Central memory CD8-positive, alpha-beta T cell (primary cell): ENCODE measurements at regions not wholly inside any gene's neighbourhood (a gene's known extent, or its start where the extent isn't known, plus 50 kb on each side); places are given as distances from the start of the nearest gene placed in this dataset.

Source experiments
- ATAC-seq: fragments of 150-1000 bp; cut with Tn5 transposase; replicated peaks from 2 replicates; pipeline ENCODE4 v1.10.0; 2022; ENCODE audit warnings: mild to moderate bottlenecking, moderate FRiP score, moderate number of reproducible peaks; ENCODE audit not compliant: poor library complexity, severe bottlenecking; ENCODE audit errors: extremely low read depth
- DNase-seq, 2 donors: peaks; one replicate each; pipeline ENCODE4 v3.0.0; 2021; ENCODE audit warnings: low spot score in 2 of 2
- H3K27ac Mint-ChIP-seq: one replicate; pipeline ENCODE4 v1.8.0; 2022; ENCODE audit warnings: low read depth, mild to moderate bottlenecking, moderate library complexity, mixed read lengths
- H3K27me3 Mint-ChIP-seq: one replicate; pipeline ENCODE4 v1.8.0; 2022; ENCODE audit warnings: mixed read lengths
- H3K36me3 Mint-ChIP-seq: one replicate; pipeline ENCODE4 v1.8.0; 2022; ENCODE audit warnings: mild to moderate bottlenecking, moderate library complexity, mixed read lengths; ENCODE audit not compliant: insufficient read depth
- H3K4me1 Mint-ChIP-seq: one replicate; pipeline ENCODE4 v1.8.0; 2022; ENCODE audit warnings: mixed read lengths
- H3K4me3 Mint-ChIP-seq: one replicate; pipeline ENCODE4 v1.8.0; 2022; ENCODE audit warnings: mild to moderate bottlenecking, moderate library complexity, mixed read lengths
- H3K9me3 Mint-ChIP-seq: one replicate; pipeline ENCODE4 v1.8.0; 2022; ENCODE audit warnings: mixed read lengths

GRCh38 chr4:132991111-132991510 lies 158.0 kb upstream of the PCDH10 start:
- H3K36me3 Mint-ChIP-seq = no peaks in the 10 kb centered on the region
- no peaks in the 10 kb centered on the region for H3K27me3 Mint-ChIP-seq
- H3K4me1 Mint-ChIP-seq = no peaks in the 10 kb centered on the region
- H3K4me3 Mint-ChIP-seq = no peak overlapping the region
- no peak for DNase-seq
- no peak for ATAC-seq
- H3K27ac Mint-ChIP-seq = no peak overlapping the region
- H3K9me3 Mint-ChIP-seq = peaks cover under 1% of the 10 kb centered on the region

DNA sequence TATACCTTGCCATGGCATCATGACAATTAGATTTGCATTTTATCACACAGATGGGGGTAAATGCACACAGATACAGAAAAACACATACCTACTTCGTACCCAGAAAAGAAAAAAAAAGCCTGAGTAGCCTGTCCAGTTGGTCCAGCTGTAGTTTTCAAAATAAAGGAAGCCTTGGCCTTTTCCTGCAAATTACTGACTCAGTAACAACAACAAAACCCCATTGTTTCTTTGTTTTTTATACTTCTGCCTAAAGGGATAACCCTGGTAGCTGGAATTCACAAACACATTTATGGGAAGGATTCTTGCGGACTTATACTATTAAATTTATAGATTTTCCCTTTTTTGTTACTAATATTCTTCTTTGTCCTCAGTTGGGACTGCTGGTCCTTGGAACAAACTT lies 156.4 kb upstream of the PCDH10 start:
- ATAC-seq (no peak), DNase-seq (no peak)
- Mint-ChIP-seq H3K4me3 (no peak overlapping the region), H3K27me3 (no peaks in the 10 kb centered on the region), H3K4me1 (no peaks in the 10 kb centered on the region), H3K9me3 (peaks cover 6% of the 10 kb centered on the region), H3K36me3 (no peaks in the 10 kb centered on the region), H3K27ac (no peak overlapping the region)

DNA sequence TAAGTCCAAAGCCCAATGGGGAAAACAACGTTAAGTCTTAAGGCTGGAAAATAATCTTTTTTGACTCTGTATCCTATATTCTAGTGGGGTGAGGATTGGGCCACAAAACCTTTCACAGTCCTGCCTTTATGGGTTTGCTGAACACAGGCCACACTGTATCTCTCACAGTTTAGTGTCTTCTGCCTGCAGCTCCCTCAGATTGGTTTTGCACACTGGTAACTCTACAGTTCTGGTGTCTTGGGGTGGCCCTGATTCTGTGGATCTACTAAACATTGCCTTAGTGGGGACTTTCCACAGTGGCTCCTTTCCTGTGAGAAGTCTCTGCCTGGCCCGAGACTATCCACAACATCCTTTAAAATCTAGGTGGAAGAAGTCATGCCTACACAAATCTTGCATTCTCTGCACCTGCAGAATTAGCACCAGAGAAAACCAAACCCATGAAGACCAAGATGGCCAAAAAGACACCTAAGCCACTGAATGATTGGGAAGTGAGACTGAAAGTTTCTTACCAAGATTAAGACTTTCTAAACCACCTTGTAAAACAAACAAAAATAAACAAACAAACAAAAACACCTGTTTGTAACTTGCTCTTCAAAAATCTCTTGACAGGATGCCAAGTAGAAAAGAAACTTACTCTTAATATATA lies 150.4 kb upstream of the PCDH10 start:
- H3K9me3 Mint-ChIP-seq = peaks cover 12% of the 10 kb centered on the region
- no peak for ATAC-seq

GRCh38 chr4:133000012-133000411 lies 149.1 kb upstream of the PCDH10 start:
- Mint-ChIP-seq H3K4me3 (no peak overlapping the region), H3K36me3 (no peaks in the 10 kb centered on the region), H3K4me1 (no peaks in the 10 kb centered on the region), H3K27me3 (no peaks in the 10 kb centered on the region), H3K9me3 (peaks cover 12% of the 10 kb centered on the region), H3K27ac (no peak overlapping the region)
- ATAC-seq = no peak
- no peak for DNase-seq

More for the DNA sequence above, 150.4 kb upstream of the PCDH10 start:
- no peak for DNase-seq
- no peak overlapping the region for H3K4me3 Mint-ChIP-seq
- no peaks in the 10 kb centered on the region for H3K4me1 Mint-ChIP-seq
- no peaks in the 10 kb centered on the region for H3K27me3 Mint-ChIP-seq
- no peak overlapping the region for H3K27ac Mint-ChIP-seq
- no peaks in the 10 kb centered on the region for H3K36me3 Mint-ChIP-seq

GRCh38 chr4:133003169-133003568 lies 145.9 kb upstream of the PCDH10 start:
- H3K27me3 Mint-ChIP-seq = no peaks in the 10 kb centered on the region
- no peak for DNase-seq
- no peaks in the 10 kb centered on the region for H3K4me1 Mint-ChIP-seq
- no peak overlapping the region for H3K4me3 Mint-ChIP-seq
- H3K9me3 Mint-ChIP-seq = peaks cover 15% of the 10 kb centered on the region
- H3K36me3 Mint-ChIP-seq = no peaks in the 10 kb centered on the region
- no peak overlapping the region for H3K27ac Mint-ChIP-seq
- no peak for ATAC-seq

DNA sequence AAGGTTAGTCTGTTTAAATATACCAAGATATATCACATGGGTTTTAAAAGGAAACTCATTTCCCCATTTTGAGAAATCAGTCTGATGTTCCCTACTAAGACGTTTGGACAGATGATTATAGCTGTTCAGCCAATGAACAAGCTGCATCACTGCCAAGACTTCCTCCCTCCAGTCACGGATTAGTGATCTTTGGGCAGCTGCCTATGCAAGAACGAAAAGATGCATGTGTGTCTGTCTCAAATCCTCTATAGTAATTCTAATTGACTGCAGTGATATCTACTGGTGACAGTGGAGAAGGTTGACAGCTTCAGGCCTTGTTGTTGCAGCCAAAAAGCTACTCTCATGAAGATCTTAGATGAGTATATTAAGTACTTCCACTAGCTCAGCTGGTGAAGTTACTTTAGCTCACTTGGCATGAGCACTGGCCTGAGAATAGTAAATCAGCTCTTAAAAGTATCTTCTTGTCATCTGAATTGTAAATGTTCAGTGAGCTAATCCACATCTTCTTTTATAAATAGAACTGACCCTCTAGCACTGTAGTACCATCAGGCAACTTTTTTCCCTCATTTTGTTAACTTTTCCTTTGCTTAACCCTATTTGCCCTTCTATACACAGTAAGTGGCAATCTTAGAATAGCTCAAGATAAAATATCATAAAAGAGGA lies 134.5 kb upstream of the PCDH10 start:
- DNase-seq (no peak), ATAC-seq (no peak)
- Mint-ChIP-seq H3K27me3 (no peaks in the 10 kb centered on the region), H3K27ac (no peak overlapping the region), H3K4me1 (no peaks in the 10 kb centered on the region), H3K4me3 (no peak overlapping the region), H3K9me3 (peaks cover 17% of the 10 kb centered on the region), H3K36me3 (no peaks in the 10 kb centered on the region)

- peaks cover 17% of the 10 kb centered on the region for H3K9me3 Mint-ChIP-seq
- no peaks in the 10 kb centered on the region for H3K27me3 Mint-ChIP-seq
- H3K4me1 Mint-ChIP-seq = no peaks in the 10 kb centered on the region
- no peaks in the 10 kb centered on the region for H3K36me3 Mint-ChIP-seq
- ATAC-seq (no peak), DNase-seq (no peak)
- no peak overlapping the region for H3K27ac Mint-ChIP-seq
- H3K4me3 Mint-ChIP-seq = no peak overlapping the region
Measured at GRCh38 chr4:133045288-133045687, 103.8 kb upstream of the PCDH10 start.

GRCh38 chr4:133046156-133046555 lies 102.9 kb upstream of the PCDH10 start:
- no peaks in the 10 kb centered on the region for H3K36me3 Mint-ChIP-seq
- H3K27me3 Mint-ChIP-seq = no peaks in the 10 kb centered on the region
- DNase-seq (no peak), ATAC-seq (no peak)
- no peaks in the 10 kb centered on the region for H3K4me1 Mint-ChIP-seq
- peaks cover 17% of the 10 kb centered on the region for H3K9me3 Mint-ChIP-seq
- H3K4me3 Mint-ChIP-seq = no peak overlapping the region
- no peak overlapping the region for H3K27ac Mint-ChIP-seq

DNA sequence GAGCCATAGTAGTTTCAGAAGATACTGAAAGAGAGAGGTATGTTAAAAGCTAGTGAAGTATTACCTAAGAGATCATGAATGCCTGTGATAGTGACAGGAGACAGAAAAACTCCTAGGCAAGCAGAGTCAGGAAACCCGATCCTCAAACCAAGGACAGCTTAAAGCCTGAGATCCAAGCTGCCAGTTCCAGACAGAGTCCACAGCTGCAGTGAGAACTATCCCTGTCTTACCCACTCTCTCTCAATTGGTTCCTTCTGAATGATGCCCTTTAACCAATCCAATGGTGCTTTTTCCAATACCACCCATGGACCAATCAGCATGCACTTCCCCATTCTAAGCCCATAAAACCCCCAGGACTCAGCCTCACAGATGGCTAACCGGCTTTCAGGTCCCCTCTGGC lies 90.4 kb upstream of the PCDH10 start:
- Mint-ChIP-seq H3K36me3 (no peaks in the 10 kb centered on the region), H3K27ac (no peak overlapping the region), H3K9me3 (peaks cover 7% of the 10 kb centered on the region), H3K4me3 (no peak overlapping the region), H3K4me1 (no peaks in the 10 kb centered on the region), H3K27me3 (no peaks in the 10 kb centered on the region)
- ATAC-seq (no peak), DNase-seq (no peak)

GRCh38 chr4:133059117-133059516 lies 90.0 kb upstream of the PCDH10 start:
- ATAC-seq = no peak
- Mint-ChIP-seq H3K27ac (no peak overlapping the region), H3K27me3 (no peaks in the 10 kb centered on the region), H3K36me3 (no peaks in the 10 kb centered on the region), H3K4me1 (no peaks in the 10 kb centered on the region), H3K9me3 (peaks cover 7% of the 10 kb centered on the region), H3K4me3 (no peak overlapping the region)
- DNase-seq = no peak

DNA sequence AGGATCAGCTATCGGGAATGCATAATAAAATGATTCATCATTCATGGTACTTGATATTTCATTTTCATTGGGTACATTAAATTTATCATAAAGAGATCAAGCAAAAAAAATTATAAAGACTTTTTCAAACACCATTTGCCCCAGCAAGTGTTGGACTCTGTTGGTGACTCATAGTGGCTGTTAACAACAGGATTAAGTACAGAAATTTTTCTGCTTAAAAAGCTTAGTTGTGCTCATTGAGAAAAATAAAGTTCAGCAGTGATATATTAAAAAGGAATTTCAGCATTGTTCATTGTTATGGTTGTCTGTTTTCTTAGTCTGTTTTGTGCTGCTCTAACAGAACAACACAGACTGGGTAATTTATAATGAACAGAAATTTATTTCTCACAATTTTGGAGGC lies 86.2 kb upstream of the PCDH10 start:
- Mint-ChIP-seq H3K27me3 (no peaks in the 10 kb centered on the region), H3K9me3 (peaks cover 9% of the 10 kb centered on the region), H3K4me1 (no peaks in the 10 kb centered on the region), H3K4me3 (no peak overlapping the region), H3K27ac (no peak overlapping the region), H3K36me3 (no peaks in the 10 kb centered on the region)
- ATAC-seq (no peak), DNase-seq (no peak)

DNA sequence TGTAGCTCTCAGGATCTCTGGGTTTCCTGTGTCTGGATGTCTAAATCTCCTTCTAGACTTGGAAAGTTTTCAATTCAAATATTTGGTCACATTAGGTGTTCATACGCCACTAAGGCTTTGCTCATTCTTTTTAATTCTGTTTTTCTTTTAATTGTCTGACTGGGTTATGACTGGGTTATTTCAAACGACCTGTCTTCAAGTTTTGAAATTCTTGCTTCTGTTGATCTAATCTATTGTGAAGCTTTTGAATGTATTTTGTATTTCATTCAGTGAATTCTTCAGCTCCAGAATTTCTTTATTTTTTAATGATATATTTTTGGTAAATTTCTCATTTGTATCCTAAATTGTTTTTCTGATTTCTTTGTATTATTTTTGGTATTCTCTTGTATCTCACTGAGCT lies 81.0 kb upstream of the PCDH10 start:
- no peak overlapping the region for H3K4me3 Mint-ChIP-seq
- ATAC-seq = no peak

GRCh38 chr4:133081246-133081645 lies 67.8 kb upstream of the PCDH10 start:
- Mint-ChIP-seq H3K4me3 (no peak overlapping the region), H3K4me1 (no peaks in the 10 kb centered on the region), H3K27me3 (no peaks in the 10 kb centered on the region), H3K27ac (no peak overlapping the region), H3K36me3 (peaks cover 2% of the 10 kb centered on the region), H3K9me3 (peaks cover 19% of the 10 kb centered on the region)
- ATAC-seq = no peak
- DNase-seq = no peak

More for the DNA sequence above, 81.0 kb upstream of the PCDH10 start:
- no peak for DNase-seq
- peaks cover 36% of the 10 kb centered on the region for H3K9me3 Mint-ChIP-seq
- H3K4me1 Mint-ChIP-seq = no peaks in the 10 kb centered on the region
- H3K36me3 Mint-ChIP-seq = no peaks in the 10 kb centered on the region
- no peak overlapping the region for H3K27ac Mint-ChIP-seq
- no peaks in the 10 kb centered on the region for H3K27me3 Mint-ChIP-seq
